Loucy (cell line): ENCODE measurements at regions not wholly inside any gene's neighbourhood (a gene's known extent, or its start where the extent isn't known, plus 50 kb on each side); places are given as distances from the start of the nearest gene placed in this dataset.

Experiments used
- CTCF ChIP-seq: fragments of 200-600 bp; sonication (generic); conservative IDR thresholded peaks from 2 replicates; pipeline ENCODE4 v1.5.1; 2014; ENCODE audit warnings: mild to moderate bottlenecking, antibody characterized with exemption, low read length
- EZH2phosphoT487 ChIP-seq: fragments of 200-600 bp; IDR thresholded peaks from 2 replicates; pipeline ENCODE4 v1.6.1; 2018; ENCODE audit warnings: antibody characterized with exemption, mild to moderate bottlenecking, moderate library complexity, borderline replicate concordance

- TF ChIP-seq CTCF (no peak), EZH2phosphoT487 (no peak)
These were observed 1941.6 kb upstream of the PRR20A start for GRCh38 chr13:55199134-55199533.
